Activated CD4-positive, alpha-beta T cell treated with anti-CD3 and anti-CD28 coated beads, Interleukin-10, Interleukin-2, amounts not matched to agents 100 ng/mL and 50 ng/mL, durations not matched to agents 16 hours and 8 hours (primary cell): ENCODE measurements at regions not wholly inside any gene's neighbourhood (a gene's known extent, or its start where the extent isn't known, plus 50 kb on each side); places are given as distances from the start of the nearest gene placed in this dataset.

Experiments
- DNase-seq: peaks from one replicate; pipeline ENCODE4 v3.0.0-alpha.2; 2020

DNA sequence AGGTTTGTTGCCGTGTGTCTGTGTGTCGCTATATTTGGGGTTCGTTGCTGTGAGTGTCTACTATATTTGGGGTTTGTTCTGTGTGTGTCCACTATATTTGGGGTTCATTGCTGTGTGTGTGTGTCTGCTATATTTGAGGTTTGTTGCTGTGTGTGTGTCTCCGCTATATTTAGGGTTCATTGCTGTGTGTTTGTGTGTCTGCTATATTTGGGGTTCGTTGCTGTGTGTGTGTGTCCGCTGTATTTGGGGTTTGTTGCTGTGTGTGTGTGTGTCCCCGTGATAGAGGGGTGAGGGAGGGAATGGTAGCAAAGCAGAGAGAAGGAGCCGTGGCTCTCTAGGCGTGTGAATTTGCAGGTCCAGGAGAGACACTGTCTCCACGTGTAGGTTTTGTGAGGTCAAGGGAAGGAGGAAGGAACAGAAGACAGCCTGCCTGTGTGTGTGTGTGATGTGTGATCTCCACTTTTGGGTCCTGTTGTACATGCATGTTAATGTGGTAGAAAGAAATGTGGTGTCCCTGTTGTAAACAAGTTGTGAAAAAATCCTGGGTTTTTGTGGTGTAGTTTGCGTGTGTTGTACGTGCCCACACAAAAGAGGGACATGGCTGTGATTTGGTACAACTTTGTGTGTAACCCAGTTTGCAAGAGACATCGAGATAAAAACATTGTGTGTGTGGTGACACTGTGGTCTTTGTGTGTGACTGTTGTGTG is 56.3 kb upstream of the ECE1 start:
- DNase-seq, result no peak

DNA sequence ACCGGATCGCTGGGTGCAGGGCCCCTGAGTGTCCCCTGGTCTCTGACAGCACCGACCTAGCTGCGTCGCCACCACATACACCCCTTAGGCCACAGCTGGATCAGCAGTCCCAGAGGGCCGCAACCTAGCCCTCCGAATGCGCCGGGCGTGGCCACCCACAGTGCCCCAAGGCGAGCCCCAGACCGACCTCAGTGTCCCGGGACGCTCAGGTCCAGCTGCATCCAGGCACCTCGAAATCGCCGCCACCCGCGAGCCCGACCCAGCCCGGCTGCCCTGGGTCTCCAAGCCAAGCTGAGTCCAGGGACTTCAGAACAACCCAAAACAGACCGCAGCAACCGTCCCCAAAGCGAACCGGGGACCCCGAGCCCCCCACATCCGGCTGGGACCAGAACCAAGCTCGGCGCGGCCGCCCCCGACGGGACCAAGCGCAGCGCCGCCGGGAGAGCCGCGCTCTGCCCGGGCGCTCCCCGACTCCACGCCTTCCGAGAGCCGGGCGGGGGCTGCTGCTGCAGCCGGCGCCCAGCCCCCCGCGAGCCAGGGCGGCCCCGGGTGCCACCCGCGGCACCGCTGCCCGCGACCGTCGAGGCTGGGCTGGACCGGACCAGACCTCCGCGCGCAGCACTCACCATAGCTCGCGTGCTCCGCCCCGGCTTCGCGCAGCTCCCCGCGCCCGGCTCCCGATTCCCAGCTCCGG is 54.6 kb upstream of the ECE1 start:
- peak; percentile 15 for DNase-seq

DNA sequence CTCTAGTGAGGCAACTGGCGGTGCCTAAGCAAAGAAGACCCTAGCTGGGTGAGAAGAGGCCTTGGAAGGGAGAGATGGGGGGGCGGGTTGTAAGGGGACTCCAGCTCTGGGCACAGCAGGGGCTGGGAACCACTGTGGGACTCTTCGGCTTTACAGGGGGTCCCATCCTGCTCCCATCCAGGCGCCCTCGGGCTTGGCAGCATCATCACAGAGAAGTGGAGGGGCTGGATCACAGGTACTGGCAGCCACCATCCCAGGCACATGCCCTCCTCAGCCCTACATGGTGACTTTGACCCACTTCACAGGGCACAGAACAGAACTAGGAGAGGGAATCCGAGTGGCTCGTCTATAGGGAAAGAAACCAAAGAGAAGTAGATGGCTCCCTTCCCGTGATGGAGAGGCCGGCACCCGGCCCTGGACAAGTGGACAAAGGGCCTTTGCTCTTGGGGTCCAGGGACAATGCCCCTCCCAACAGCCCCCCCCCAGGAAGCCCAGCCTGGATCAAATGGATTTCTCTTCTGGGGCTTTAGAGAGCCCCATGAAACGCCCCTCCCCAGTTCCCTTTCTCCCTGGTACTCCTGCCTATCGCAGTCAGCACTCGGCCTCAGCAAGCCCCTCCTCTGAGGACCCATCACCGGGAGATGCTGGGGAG is 54.0 kb upstream of the ECE1 start:
- no peak for DNase-seq

DNA sequence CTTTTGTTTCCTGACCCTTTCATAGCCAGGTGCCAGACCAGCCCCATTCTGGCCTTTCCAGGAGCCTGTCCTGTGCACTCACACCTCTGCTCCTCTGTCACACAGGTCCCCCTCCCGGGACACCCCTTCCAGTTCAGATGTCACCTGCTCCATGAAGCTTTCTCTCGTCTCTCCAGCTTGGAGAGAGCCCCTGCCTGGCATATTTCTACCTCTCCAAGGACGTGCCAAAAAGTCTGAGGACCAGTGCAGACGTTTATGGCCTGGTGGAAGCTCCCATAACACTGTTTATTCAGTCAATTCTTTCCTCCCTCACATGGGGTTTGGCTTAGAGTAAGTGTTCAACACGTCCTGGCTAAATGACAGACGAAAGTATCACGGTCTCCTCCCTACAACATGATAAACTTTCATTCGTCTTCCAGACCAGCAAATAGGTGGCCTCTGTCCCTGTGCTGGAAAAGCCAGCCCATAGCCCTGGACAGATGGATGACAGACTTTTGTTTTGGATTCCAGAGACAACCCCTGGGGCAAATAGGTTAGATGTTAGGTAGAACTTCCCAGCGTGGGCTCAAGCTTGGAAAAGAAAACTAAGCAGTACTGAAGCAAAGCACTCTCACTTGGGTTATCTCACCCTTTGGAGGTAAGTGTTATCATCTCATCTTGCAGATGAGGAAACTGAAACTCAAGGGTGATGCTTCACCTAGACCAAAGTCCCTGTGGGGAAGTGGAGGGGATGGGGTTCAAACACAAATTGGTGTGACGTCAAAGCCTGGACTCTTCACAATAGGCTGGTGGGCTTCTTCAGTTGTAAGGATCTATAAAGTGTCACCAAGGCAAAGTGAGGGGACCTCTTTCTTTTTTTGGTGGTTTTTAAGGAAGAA is 52.9 kb upstream of the ECE1 start:
- DNase-seq, result peak; percentile 76

DNA sequence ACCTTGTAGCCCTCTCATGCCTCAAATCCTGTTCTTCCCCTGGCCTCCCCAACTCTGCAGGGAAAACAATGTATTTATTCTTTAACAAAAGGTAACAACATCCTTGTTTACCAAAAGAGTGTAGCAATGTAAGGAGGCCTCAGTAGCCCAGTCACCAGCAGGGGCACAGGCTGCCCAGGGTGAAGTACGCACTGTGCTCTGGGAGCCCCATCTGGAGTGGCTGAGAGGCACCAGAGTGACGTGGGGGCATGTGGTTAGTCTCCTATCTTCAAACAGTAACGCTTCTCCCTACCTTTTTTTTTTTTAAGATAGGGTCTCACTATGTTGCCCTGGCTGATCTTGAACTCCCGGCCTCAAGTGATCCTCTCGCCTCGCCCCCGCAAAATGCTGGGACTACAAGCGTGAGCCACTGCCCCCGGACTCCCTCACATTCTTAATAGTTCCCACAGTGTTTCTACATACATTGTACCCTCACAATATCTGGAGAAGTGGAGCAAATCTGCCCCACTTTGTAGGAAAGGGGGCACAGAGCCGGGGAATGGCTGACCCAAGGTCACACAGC is 51.3 kb upstream of the ECE1 start:
- DNase-seq, result no peak

DNA sequence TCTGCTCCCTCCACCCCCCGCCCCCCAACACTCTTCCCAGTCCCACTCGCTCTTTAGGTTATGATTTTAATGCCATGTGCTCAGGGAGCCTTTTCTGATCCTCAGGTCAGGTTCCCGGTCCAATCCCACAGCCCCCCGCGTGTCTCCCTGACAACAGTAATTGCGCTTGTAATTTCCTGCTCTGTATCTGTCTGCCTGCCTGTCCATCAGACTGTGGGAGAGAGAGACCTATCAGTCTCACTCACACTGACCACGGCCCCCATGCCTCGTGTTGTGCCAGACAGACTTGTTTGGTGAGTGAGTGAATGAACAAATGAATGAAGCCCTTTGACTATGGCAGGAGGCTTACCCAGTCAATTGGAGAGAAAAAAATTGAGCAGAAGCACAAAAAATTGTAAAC is 50.8 kb upstream of the ECE1 start:
- DNase-seq, result no peak

DNA sequence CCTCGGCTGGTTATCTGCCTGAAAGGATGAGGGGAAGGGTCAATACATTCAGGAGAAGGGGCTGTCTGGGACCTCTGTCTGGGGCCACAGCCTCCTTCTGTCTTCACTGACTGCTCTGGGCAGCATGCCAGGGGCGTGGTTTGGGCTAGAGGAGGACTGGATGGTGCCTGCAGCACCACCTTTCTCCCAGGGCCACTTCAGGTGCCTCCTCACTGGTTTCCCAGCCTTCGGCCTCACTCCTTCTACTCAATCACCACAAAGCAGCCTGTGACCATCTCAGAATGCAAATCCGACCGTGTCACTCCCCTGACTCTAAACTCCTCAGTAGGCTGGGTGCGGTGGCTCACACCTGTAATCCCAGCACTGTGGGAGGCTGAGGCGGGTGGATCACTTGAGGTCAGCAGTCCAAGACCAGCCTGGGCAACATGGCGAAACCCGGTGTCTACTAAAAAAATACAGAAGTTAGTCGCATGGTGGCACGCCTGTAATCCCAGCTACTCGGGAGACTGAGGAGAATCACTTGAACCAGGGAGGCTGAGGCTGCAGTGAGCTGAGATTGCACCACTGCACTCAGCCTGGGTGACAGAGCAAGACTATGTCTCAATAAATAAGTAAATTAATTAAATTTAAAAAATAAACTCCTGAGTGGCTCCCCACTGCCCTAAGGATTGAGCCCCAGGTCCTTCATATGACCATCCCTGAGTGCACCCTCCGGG is 50.1 kb upstream of the ECE1 start:
- DNase-seq, result no peak
